ENCODE measurements at regions not wholly inside any gene's neighbourhood (a gene's known extent, or its start where the extent isn't known, plus 50 kb on each side); places are given as distances from the start of the nearest gene placed in this dataset.

GRCh38 chr16:86993426-86994110, 323.6 kb downstream of the C16orf95 start:
- Histone ChIP-seq H2AFZ (no peak overlapping the region), H3K9me2 (replicated peaks; ENCODE audit: insufficient read depth) (no peaks in the 10 kb centered on the region), H3K4me1 (ENCODE audit: insufficient read depth) (no peaks in the 10 kb centered on the region), H4K20me1 (ENCODE audit: insufficient read depth, poor library complexity, severe bottlenecking) (no peaks in the 10 kb centered on the region), H3K27ac (no peak overlapping the region), H3K9me3 (ENCODE audit: low read depth) (no peaks in the 10 kb centered on the region), H3K79me2 (no peaks in the 10 kb centered on the region), H3K4me2 (no peak overlapping the region), H3K4me3 (no peak overlapping the region), H3K36me3 (replicated peaks; ENCODE audit: insufficient read depth, low read depth) (no peaks in the 10 kb centered on the region), H3K27me3 (peaks cover 25% of the 10 kb centered on the region)
- WGBS (ENCODE audit: low lambda C conversion rate, missing lambda C conversion rate), result 93% methylated on average over 25 of the region's 26 CpGs
- DNase-seq (ENCODE audit: low spot score), result no peak
- TF ChIP-seq, protein P1, sequence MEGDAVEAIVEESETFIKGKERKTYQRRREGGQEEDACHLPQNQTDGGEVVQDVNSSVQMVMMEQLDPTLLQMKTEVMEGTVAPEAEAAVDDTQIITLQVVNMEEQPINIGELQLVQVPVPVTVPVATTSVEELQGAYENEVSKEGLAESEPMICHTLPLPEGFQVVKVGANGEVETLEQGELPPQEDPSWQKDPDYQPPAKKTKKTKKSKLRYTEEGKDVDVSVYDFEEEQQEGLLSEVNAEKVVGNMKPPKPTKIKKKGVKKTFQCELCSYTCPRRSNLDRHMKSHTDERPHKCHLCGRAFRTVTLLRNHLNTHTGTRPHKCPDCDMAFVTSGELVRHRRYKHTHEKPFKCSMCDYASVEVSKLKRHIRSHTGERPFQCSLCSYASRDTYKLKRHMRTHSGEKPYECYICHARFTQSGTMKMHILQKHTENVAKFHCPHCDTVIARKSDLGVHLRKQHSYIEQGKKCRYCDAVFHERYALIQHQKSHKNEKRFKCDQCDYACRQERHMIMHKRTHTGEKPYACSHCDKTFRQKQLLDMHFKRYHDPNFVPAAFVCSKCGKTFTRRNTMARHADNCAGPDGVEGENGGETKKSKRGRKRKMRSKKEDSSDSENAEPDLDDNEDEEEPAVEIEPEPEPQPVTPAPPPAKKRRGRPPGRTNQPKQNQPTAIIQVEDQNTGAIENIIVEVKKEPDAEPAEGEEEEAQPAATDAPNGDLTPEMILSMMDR (IDR thresholded peaks at IDR 0.05; ENCODE audit: poor library complexity), result no peak
- TF ChIP-seq EZH2 (IDR thresholded peaks at IDR 0.05; ENCODE audit: borderline replicate concordance) (no peak), EZH2phosphoT487 (IDR thresholded peaks at IDR 0.05; ENCODE audit: low read depth, severe bottlenecking, unreplicated experiment) (no peak)

DNA sequence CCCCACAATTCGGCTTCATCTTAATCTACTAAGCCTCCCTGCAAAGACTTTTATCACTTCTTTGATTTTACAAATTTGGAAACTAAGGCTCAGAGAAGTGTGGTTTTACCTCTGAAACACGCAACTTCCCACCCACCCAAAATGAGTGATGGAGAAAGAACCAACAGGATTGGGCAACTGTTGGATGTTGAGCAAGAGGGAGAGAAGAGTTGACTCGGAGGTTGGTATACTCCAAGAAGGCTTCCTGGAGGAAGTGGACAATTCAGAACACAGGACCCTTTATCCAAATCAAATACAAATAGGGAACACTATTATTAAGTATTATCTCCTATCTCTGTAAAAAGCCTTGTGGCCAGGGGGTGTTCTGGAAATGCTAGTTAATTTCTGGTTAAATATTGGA, 323.0 kb downstream of the C16orf95 start:
- H3K4me3 ChIP-seq, result no peak overlapping the region
- no peak overlapping the region for H3K4me2 ChIP-seq
- DNase-seq (ENCODE audit: low spot score), result no peak
- no peak overlapping the region for H3K27ac ChIP-seq
- no peaks in the 10 kb centered on the region for H4K20me1 ChIP-seq (ENCODE audit: insufficient read depth, poor library complexity, severe bottlenecking)
- H3K4me1 ChIP-seq (ENCODE audit: insufficient read depth), result no peaks in the 10 kb centered on the region
- H2AFZ ChIP-seq, result no peak overlapping the region
- 64% methylated on average over 3 of the region's 3 CpGs for WGBS (ENCODE audit: low lambda C conversion rate, missing lambda C conversion rate)
- no peaks in the 10 kb centered on the region for H3K9me3 ChIP-seq (ENCODE audit: low read depth)
- H3K36me3 ChIP-seq (replicated peaks; ENCODE audit: insufficient read depth, low read depth), result no peaks in the 10 kb centered on the region
- H3K27me3 ChIP-seq, result peaks cover 25% of the 10 kb centered on the region
- H3K79me2 ChIP-seq, result no peaks in the 10 kb centered on the region
- no peaks in the 10 kb centered on the region for H3K9me2 ChIP-seq (replicated peaks; ENCODE audit: insufficient read depth)
- no peak for TF ChIP-seq EZH2 (IDR thresholded peaks at IDR 0.05; ENCODE audit: borderline replicate concordance)
- TF ChIP-seq, protein P1 (IDR thresholded peaks at IDR 0.05; ENCODE audit: poor library complexity), result no peak
- no peak for TF ChIP-seq EZH2phosphoT487 (IDR thresholded peaks at IDR 0.05; ENCODE audit: low read depth, severe bottlenecking, unreplicated experiment)

DNA sequence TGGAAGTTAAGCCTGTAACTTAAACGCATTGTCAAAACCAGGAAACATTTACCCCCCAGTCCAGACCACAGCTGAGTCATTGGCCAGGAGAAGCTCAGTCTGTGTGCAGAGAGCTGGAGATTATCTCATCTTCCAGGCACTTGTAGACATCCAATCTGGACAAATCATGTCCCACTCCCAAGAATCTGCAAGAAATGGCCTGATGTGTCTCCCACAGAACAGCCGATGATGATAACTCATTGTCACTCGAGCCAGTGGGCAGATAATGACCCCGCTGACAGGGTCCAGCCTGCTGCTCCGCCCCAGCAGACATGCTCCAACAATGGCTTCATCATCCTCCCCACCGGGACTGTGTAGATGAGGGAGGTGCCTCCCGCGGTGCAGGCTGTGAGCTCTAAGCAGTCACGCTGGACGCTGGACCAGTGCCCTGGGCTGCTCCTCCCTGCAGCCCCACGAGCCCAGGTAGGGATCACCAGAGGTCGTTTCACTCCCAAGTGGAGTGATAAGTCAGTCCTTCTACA, 322.5 kb downstream of the C16orf95 start:
- H3K4me2 ChIP-seq, result no peak overlapping the region
- 12% methylated on average over 12 of the region's 12 CpGs for WGBS (ENCODE audit: low lambda C conversion rate, missing lambda C conversion rate)
- no peak overlapping the region for H3K27ac ChIP-seq
- H3K27me3 ChIP-seq, result peaks cover 25% of the 10 kb centered on the region
- no peaks in the 10 kb centered on the region for H3K4me1 ChIP-seq (ENCODE audit: insufficient read depth)
- H3K9me3 ChIP-seq (ENCODE audit: low read depth), result no peaks in the 10 kb centered on the region
- H4K20me1 ChIP-seq (ENCODE audit: insufficient read depth, poor library complexity, severe bottlenecking), result no peaks in the 10 kb centered on the region
- TF ChIP-seq EZH2phosphoT487 (IDR thresholded peaks at IDR 0.05; ENCODE audit: low read depth, severe bottlenecking, unreplicated experiment) (no peak), EZH2 (IDR thresholded peaks at IDR 0.05; ENCODE audit: borderline replicate concordance) (no peak)
- TF ChIP-seq, protein P1 (IDR thresholded peaks at IDR 0.05; ENCODE audit: poor library complexity), result no peak
- no peaks in the 10 kb centered on the region for H3K36me3 ChIP-seq (replicated peaks; ENCODE audit: insufficient read depth, low read depth)
- H3K79me2 ChIP-seq, result no peaks in the 10 kb centered on the region
- no peaks in the 10 kb centered on the region for H3K9me2 ChIP-seq (replicated peaks; ENCODE audit: insufficient read depth)
- DNase-seq (ENCODE audit: low spot score), result peak; percentile 41
- H3K4me3 ChIP-seq, result no peak overlapping the region
- no peak overlapping the region for H2AFZ ChIP-seq

All from hepatocyte (in vitro differentiated cells).